CD14-positive monocyte (primary cell): ENCODE measurements at regions not wholly inside any gene's neighbourhood (a gene's known extent, or its start where the extent isn't known, plus 50 kb on each side); places are given as distances from the start of the nearest gene placed in this dataset.

Experiments used
- DNase-seq, 3 donors: peaks; one replicate each; pipeline ENCODE4 v3.0.0-alpha.2; 2011 to 2022
- H2AFZ ChIP-seq: 2 replicates; pipeline ENCODE4 v1.6.0; 2012; ENCODE audit warnings: mild to moderate bottlenecking, low read depth, low read length, inconsistent platforms; ENCODE audit not compliant: insufficient read depth, poor library complexity, severe bottlenecking
- H3K27ac ChIP-seq, 2 donors: 1 replicate in 1 of 2; 2 replicates in 1 of 2; pipeline ENCODE4 v1.5.1; 2012 to 2013; ENCODE audit warnings: low read length in 2 of 2, control low read depth in 1 of 2, inconsistent platforms in 1 of 2, low read depth in 1 of 2, mild to moderate bottlenecking in 1 of 2
- H3K27me3 ChIP-seq, 2 donors: one replicate each; pipeline versions ENCODE4 v1.6.0 to v1.6.1; 2011 to 2013; ENCODE audit warnings: low read length in 2 of 2; ENCODE audit not compliant: control insufficient read depth in 2 of 2, insufficient read depth in 2 of 2
- H3K36me3 ChIP-seq, 2 donors: replicated peaks in 1 of 2; 1 replicate in 1 of 2; 2 replicates in 1 of 2; pipeline versions ENCODE4 v1.5.1 to v1.6.1; 2012 to 2013; ENCODE audit warnings: low read length in 2 of 2, control low read depth in 1 of 2, inconsistent platforms in 1 of 2, mild to moderate bottlenecking in 1 of 2; ENCODE audit not compliant: insufficient read depth in 2 of 2, control insufficient read depth in 1 of 2
- H3K4me1 ChIP-seq, 2 donors: 1 replicate in 1 of 2; 2 replicates in 1 of 2; pipeline versions ENCODE4 v1.5.1 to v1.6.1; 2012 to 2013; ENCODE audit warnings: low read length in 2 of 2, control low read depth in 1 of 2, inconsistent platforms in 1 of 2, mild to moderate bottlenecking in 1 of 2, moderate library complexity in 1 of 2; ENCODE audit not compliant: insufficient read depth in 2 of 2, control insufficient read depth in 1 of 2
- H3K4me2 ChIP-seq: replicated peaks from 2 replicates; pipeline ENCODE3; 2012; ENCODE audit warnings: low read length, moderate library complexity, mild to moderate bottlenecking; ENCODE audit not compliant: poor library complexity, severe bottlenecking; ENCODE audit errors: extremely low read depth
- H3K4me3 ChIP-seq, 3 experiments: fragments of 200-600 bp in 1 of 3; sonication (generic) in 1 of 3; replicated peaks in 1 of 3; 1 replicate in 2 of 3; 2 replicates in 1 of 3; pipeline ENCODE4 v1.5.1; 2011 to 2013; ENCODE audit warnings: low read length in 3 of 3, mild to moderate bottlenecking in 3 of 3, control low read depth in 2 of 3, low read depth in 2 of 3, inconsistent platforms in 1 of 3, moderate library complexity in 1 of 3
- H3K79me2 ChIP-seq: 2 replicates; pipeline ENCODE4 v1.6.0; 2012; ENCODE audit warnings: mild to moderate bottlenecking, control low read depth, inconsistent platforms, low read length, moderate library complexity; ENCODE audit not compliant: insufficient read depth
- H3K9ac ChIP-seq: 2 replicates; pipeline ENCODE4 v1.6.0; 2017; ENCODE audit warnings: low read length, mild to moderate bottlenecking; ENCODE audit not compliant: insufficient read depth, poor library complexity, severe bottlenecking
- H3K9me3 ChIP-seq, 2 donors: replicated peaks in 1 of 2; 1 replicate in 1 of 2; 2 replicates in 1 of 2; pipeline versions ENCODE4 v1.5.1 to v1.6.1; 2012 to 2013; ENCODE audit warnings: low read length in 2 of 2, control low read depth in 1 of 2; ENCODE audit not compliant: control insufficient read depth in 1 of 2, insufficient read depth in 1 of 2
- H4K20me1 ChIP-seq: 2 replicates; pipeline ENCODE4 v1.6.0; 2012; ENCODE audit warnings: mild to moderate bottlenecking, low read length, control low read depth, moderate library complexity; ENCODE audit not compliant: insufficient read depth
- H3K27ac Mint-ChIP-seq, 7 donors: one replicate each; pipeline ENCODE4 v1.8.0; 2020; ENCODE audit warnings: mild to moderate bottlenecking in 7 of 7, mixed read lengths in 7 of 7, moderate library complexity in 6 of 7, inconsistent platforms in 2 of 7
- H3K27me3 Mint-ChIP-seq, 3 donors: one replicate each; pipeline ENCODE4 v1.8.0; 2021 to 2022; ENCODE audit warnings: low read depth in 3 of 3, mild to moderate bottlenecking in 3 of 3, mixed read lengths in 3 of 3, moderate library complexity in 3 of 3, inconsistent platforms in 1 of 3
- H3K36me3 Mint-ChIP-seq, 2 donors: one replicate each; pipeline ENCODE4 v1.8.0; 2020; ENCODE audit warnings: mixed read lengths in 2 of 2, inconsistent platforms in 1 of 2, mild to moderate bottlenecking in 1 of 2
- H3K4me1 Mint-ChIP-seq: one replicate; pipeline ENCODE4 v1.8.0; 2020; ENCODE audit warnings: mild to moderate bottlenecking, mixed read lengths
- H3K4me3 Mint-ChIP-seq, 2 donors: one replicate each; pipeline ENCODE4 v1.8.0; 2020; ENCODE audit warnings: mild to moderate bottlenecking in 2 of 2, mixed read lengths in 2 of 2, moderate library complexity in 1 of 2
- H3K9me3 Mint-ChIP-seq, 7 donors: one replicate each; pipeline ENCODE4 v1.8.0; 2020 to 2022; ENCODE audit warnings: mixed read lengths in 7 of 7, mild to moderate bottlenecking in 6 of 7, moderate library complexity in 6 of 7, inconsistent platforms in 2 of 7
- CTCF ChIP-seq: fragments of 200-600 bp; IDR thresholded peaks from one replicate; pipeline ENCODE4 v1.8.0; 2022; ENCODE audit warnings: antibody characterized with exemption, mild to moderate bottlenecking
- WGBS: methylation state at CpG from one replicate; pipeline ENCODE4 v1.1.5; 2013; ENCODE audit warnings: missing lambda C conversion rate; ENCODE audit not compliant: insufficient coverage; 5-methylcytosine and 5-hydroxymethylcytosine counted together
- intact Hi-C, 2 donors: fragments of 100-400 bp; cut with micrococcal nuclease; formaldehyde crosslinking; loops; one replicate each; pipeline versions ENCODE4 v1.15.0 to v1.15.1; 2023

- Histone ChIP-seq H3K4me1 (no peaks in the 10 kb centered on the region), H3K4me3 (no peak overlapping the region), H3K9me3 (peaks cover 0 to 3% of the 10 kb centered on the region in 2 donors), H3K27me3 (no peaks in the 10 kb centered on the region), H3K4me2 (no peak overlapping the region), H2AFZ (no peak overlapping the region), H3K27ac (no peak overlapping the region), H3K79me2 (no peaks in the 10 kb centered on the region), H3K9ac (no peak overlapping the region), H4K20me1 (no peaks in the 10 kb centered on the region), H3K36me3 (no peaks in the 10 kb centered on the region)
- Mint-ChIP-seq H3K4me3 (no peak overlapping the region), H3K9me3 (peaks cover 0 to 9% (median 5%) of the 10 kb centered on the region in 7 donors), H3K27me3 (no peaks in the 10 kb centered on the region), H3K36me3 (no peaks in the 10 kb centered on the region), H3K27ac (no peak overlapping the region), H3K4me1 (no peaks in the 10 kb centered on the region)
- no CpG with 5 or more reads among the region's 1 CpG for whole genome bisulfite sequencing
- DNase-seq, result no peak
- no peak for TF ChIP-seq CTCF
- intact Hi-C loops, result no loop called here
Observed at GRCh38 chr10:90430186-90430585, 427.7 kb downstream of the HTR7 start.

DNA sequence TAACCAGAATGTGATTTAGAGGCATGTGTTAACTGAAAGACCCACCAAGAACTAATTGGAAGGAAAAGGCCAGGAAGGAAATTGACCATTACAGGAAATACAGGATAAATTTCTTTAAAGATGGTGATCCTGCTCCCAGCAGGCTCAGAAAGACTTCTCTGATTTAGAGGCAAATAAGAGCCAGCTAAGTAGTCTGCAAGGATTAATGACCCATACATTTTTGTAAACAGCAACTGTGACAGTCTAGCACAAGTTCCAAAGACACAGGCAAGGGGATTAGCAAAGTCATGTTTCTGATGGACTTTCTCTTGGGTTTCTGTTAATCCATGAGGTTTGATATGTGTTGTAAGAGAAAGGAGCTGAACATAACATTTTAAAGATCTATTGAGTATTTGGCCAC is 425.0 kb downstream of the HTR7 start:
- H3K79me2 ChIP-seq, result no peaks in the 10 kb centered on the region
- H3K4me3 Mint-ChIP-seq, result no peak overlapping the region
- no peak for TF ChIP-seq CTCF
- no peaks in the 10 kb centered on the region for H4K20me1 ChIP-seq
- no peaks in the 10 kb centered on the region for H3K36me3 Mint-ChIP-seq
- no peak overlapping the region for H3K27ac Mint-ChIP-seq
- H3K4me1 Mint-ChIP-seq, result no peaks in the 10 kb centered on the region
- H3K9ac ChIP-seq, result no peak overlapping the region
- H3K36me3 ChIP-seq, result no peaks in the 10 kb centered on the region
- H3K4me3 ChIP-seq, result no peak overlapping the region
- intact Hi-C loops, result no loop called here
- H3K27me3 Mint-ChIP-seq, result peaks cover 0 to 2% (median 2%) of the 10 kb centered on the region in 3 donors
- no peaks in the 10 kb centered on the region for H3K27me3 ChIP-seq
- H3K4me1 ChIP-seq, result no peaks in the 10 kb centered on the region
- no peak overlapping the region for H3K27ac ChIP-seq
- H3K9me3 Mint-ChIP-seq, result peaks cover 0 to 8% (median 2%) of the 10 kb centered on the region in 7 donors
- no peak overlapping the region for H3K4me2 ChIP-seq
- peaks cover 0 to 3% of the 10 kb centered on the region in 2 donors for H3K9me3 ChIP-seq
- DNase-seq, result no peak
- no peak overlapping the region for H2AFZ ChIP-seq
